Fibroblast of mammary gland (primary cell): ENCODE measurements at regions not wholly inside any gene's neighbourhood (a gene's known extent, or its start where the extent isn't known, plus 50 kb on each side); places are given as distances from the start of the nearest gene placed in this dataset.

ENCODE experiments used
- DNase-seq: peaks from one replicate; pipeline ENCODE4 v3.0.0-alpha.2; 2010; ENCODE audit warnings: low read depth
- H3K4me3 ChIP-seq: 2 replicates; pipeline ENCODE4 v1.5.1; 2011; ENCODE audit warnings: low read depth, mild to moderate bottlenecking, low read length, moderate library complexity; ENCODE audit not compliant: control insufficient read depth
- CTCF ChIP-seq: conservative IDR thresholded peaks from 2 replicates; pipeline ENCODE4 v1.5.1; 2011; ENCODE audit warnings: low read depth, low read length, inconsistent platforms; ENCODE audit not compliant: control insufficient read depth, insufficient read depth

GRCh38 chr4:147015491-147015890 lies 69.8 kb upstream of the TTC29 start:
- DNase-seq, result peak; percentile 17
- no peak for TF ChIP-seq CTCF
- no peak overlapping the region for H3K4me3 ChIP-seq

- TF ChIP-seq CTCF, result no peak
- DNase-seq, result peak; percentile 60
- H3K4me3 ChIP-seq, result no peak overlapping the region
These were observed 71.4 kb upstream of the TTC29 start for GRCh38 chr4:147017081-147017480.

- no peak overlapping the region for H3K4me3 ChIP-seq
- peak; percentile 63 for DNase-seq
- TF ChIP-seq CTCF, result peak; percentile 66
These were observed 73.4 kb upstream of the TTC29 start for GRCh38 chr4:147019091-147019490.

- H3K4me3 ChIP-seq, result no peak overlapping the region
- no peak for TF ChIP-seq CTCF
- DNase-seq, result no peak
These were observed 74.8 kb upstream of the TTC29 start for GRCh38 chr4:147020456-147020855.

- TF ChIP-seq CTCF, result no peak
- no peak for DNase-seq
- no peak overlapping the region for H3K4me3 ChIP-seq
These were observed 79.4 kb upstream of the TTC29 start for GRCh38 chr4:147025042-147025441.

GRCh38 chr4:147029296-147029695 lies 83.6 kb upstream of the TTC29 start:
- no peak for DNase-seq
- TF ChIP-seq CTCF, result no peak
- H3K4me3 ChIP-seq, result no peak overlapping the region

- DNase-seq, result peak; percentile 43
- TF ChIP-seq CTCF, result no peak
- H3K4me3 ChIP-seq, result no peak overlapping the region
These were observed 88.7 kb upstream of the TTC29 start for GRCh38 chr4:147034372-147034771.
